Liver (tissue), 8 donors: ENCODE measurements at regions not wholly inside any gene's neighbourhood (a gene's known extent, or its start where the extent isn't known, plus 50 kb on each side); places are given as distances from the start of the nearest gene placed in this dataset.

ENCODE experiments used
- DNase-seq: peaks from one replicate; pipeline ENCODE4 v3.0.0-alpha.2; 2017; ENCODE audit warnings: low spot score
- H3K27ac ChIP-seq, 2 donors: one replicate each; pipeline ENCODE4 v1.7.0; 2013; ENCODE audit warnings: inconsistent platforms in 2 of 2, low read length in 2 of 2, control low read depth in 1 of 2, low read depth in 1 of 2, mild to moderate bottlenecking in 1 of 2
- H3K27me3 ChIP-seq, 4 donors: one replicate each; pipeline versions ENCODE4 v1.6.1 to v1.7.0; 2013; ENCODE audit warnings: low read length in 3 of 4, inconsistent platforms in 1 of 4, mild to moderate bottlenecking in 1 of 4, moderate library complexity in 1 of 4; ENCODE audit not compliant: control insufficient read depth in 4 of 4, insufficient read depth in 4 of 4
- H3K36me3 ChIP-seq, 4 donors: one replicate each; pipeline versions ENCODE4 v1.6.1 to v1.7.0; 2013; ENCODE audit warnings: low read length in 3 of 4, mild to moderate bottlenecking in 3 of 4, low read depth in 1 of 4, moderate library complexity in 1 of 4; ENCODE audit not compliant: control insufficient read depth in 4 of 4, insufficient read depth in 3 of 4
- H3K4me1 ChIP-seq, 4 donors: one replicate each; pipeline versions ENCODE4 v1.6.1 to v1.7.0; 2013; ENCODE audit warnings: low read length in 3 of 4, mild to moderate bottlenecking in 3 of 4, moderate library complexity in 1 of 4; ENCODE audit not compliant: control insufficient read depth in 4 of 4, insufficient read depth in 4 of 4
- H3K4me3 ChIP-seq, 3 donors: one replicate each; pipeline versions ENCODE4 v1.6.1 to v1.7.0; 2013; ENCODE audit warnings: low read length in 3 of 3, control low read depth in 1 of 3, low read depth in 1 of 3, mild to moderate bottlenecking in 1 of 3
- H3K9ac ChIP-seq, 2 donors: one replicate each; pipeline ENCODE4 v1.7.0; 2013; ENCODE audit warnings: low read length in 2 of 2, mild to moderate bottlenecking in 2 of 2, moderate library complexity in 2 of 2, control low read depth in 1 of 2, low read depth in 1 of 2
- H3K9me3 ChIP-seq, 4 donors: one replicate each; pipeline versions ENCODE4 v1.6.1 to v1.7.0; 2013; ENCODE audit warnings: low read length in 3 of 4; ENCODE audit not compliant: control insufficient read depth in 4 of 4
- EGR1 ChIP-seq, 2 donors: IDR thresholded peaks; 2 replicates each; pipeline ENCODE4 v1.6.1; 2016 to 2018; ENCODE audit warnings: antibody characterized with exemption in 2 of 2, low read depth in 2 of 2
- FOXA1 ChIP-seq: IDR thresholded peaks from 2 replicates; pipeline ENCODE4 v1.6.1; 2016; ENCODE audit warnings: antibody characterized with exemption
- FOXA2 ChIP-seq: IDR thresholded peaks from 2 replicates; pipeline ENCODE4 v1.6.1; 2016; ENCODE audit warnings: antibody characterized with exemption
- GABPA ChIP-seq, 2 donors: IDR thresholded peaks in 1 of 2; conservative IDR thresholded peaks in 1 of 2; 2 replicates each; pipeline ENCODE4 v1.6.1; 2016; ENCODE audit warnings: antibody characterized with exemption in 2 of 2, mild to moderate bottlenecking in 1 of 2, moderate library complexity in 1 of 2
- HNF4G ChIP-seq: IDR thresholded peaks from 2 replicates; pipeline ENCODE4 v1.6.1; 2016; ENCODE audit warnings: antibody characterized with exemption
- JUND ChIP-seq, 2 donors: IDR thresholded peaks; 2 replicates each; pipeline ENCODE4 v1.6.1; 2016; ENCODE audit warnings: antibody characterized with exemption in 2 of 2
- NR2F2 ChIP-seq: IDR thresholded peaks from 2 replicates; pipeline ENCODE4 v1.6.1; 2016; ENCODE audit warnings: antibody characterized with exemption
- RAD21 ChIP-seq, 2 donors: IDR thresholded peaks; 2 replicates each; pipeline ENCODE4 v1.6.1; 2016; ENCODE audit warnings: antibody characterized with exemption in 2 of 2, mild to moderate bottlenecking in 2 of 2
- RXRA ChIP-seq, 2 donors: IDR thresholded peaks; 2 replicates each; pipeline ENCODE4 v1.6.1; 2017 to 2018; ENCODE audit warnings: antibody characterized with exemption in 2 of 2, mild to moderate bottlenecking in 1 of 2
- TAF1 ChIP-seq: conservative IDR thresholded peaks from 2 replicates; pipeline ENCODE4 v1.6.1; 2016; ENCODE audit warnings: antibody characterized with exemption, mild to moderate bottlenecking
- YY1 ChIP-seq: IDR thresholded peaks from 2 replicates; pipeline ENCODE4 v1.6.1; 2016; ENCODE audit warnings: antibody characterized with exemption, mild to moderate bottlenecking
- WGBS: extraction: QIAGEN DNeasy Blood & Tissue Kit; methylation state at CpG from one replicate; pipeline ENCODE4 v1.1.7; 2013; 5-methylcytosine and 5-hydroxymethylcytosine counted together
- TF ChIP-seq, protein P1 (sequence below): fragments of 150-350 bp; IDR thresholded peaks from 2 replicates; pipeline ENCODE4 v1.5.1; 2017; ENCODE audit warnings: improper control_type of control experiment, low read depth, low read length; ENCODE audit not compliant: missing input control
- TF ChIP-seq, protein P2 (sequence below): IDR thresholded peaks from 2 replicates; pipeline ENCODE4 v1.6.1; 2016; ENCODE audit warnings: antibody characterized with exemption, mild to moderate bottlenecking
- TF ChIP-seq, protein P3 (sequence below): IDR thresholded peaks from 2 replicates; pipeline ENCODE4 v1.6.1; 2016; ENCODE audit warnings: antibody characterized with exemption
- TF ChIP-seq, protein P4 (sequence below): IDR thresholded peaks from 2 replicates; pipeline ENCODE4 v1.6.1; 2016; ENCODE audit warnings: antibody characterized with exemption
- donor health status: healthy.
- donor health status: healthy.
- donor health status: healthy.
- donor health status: healthy.
- donor health status: healthy.

DNA sequence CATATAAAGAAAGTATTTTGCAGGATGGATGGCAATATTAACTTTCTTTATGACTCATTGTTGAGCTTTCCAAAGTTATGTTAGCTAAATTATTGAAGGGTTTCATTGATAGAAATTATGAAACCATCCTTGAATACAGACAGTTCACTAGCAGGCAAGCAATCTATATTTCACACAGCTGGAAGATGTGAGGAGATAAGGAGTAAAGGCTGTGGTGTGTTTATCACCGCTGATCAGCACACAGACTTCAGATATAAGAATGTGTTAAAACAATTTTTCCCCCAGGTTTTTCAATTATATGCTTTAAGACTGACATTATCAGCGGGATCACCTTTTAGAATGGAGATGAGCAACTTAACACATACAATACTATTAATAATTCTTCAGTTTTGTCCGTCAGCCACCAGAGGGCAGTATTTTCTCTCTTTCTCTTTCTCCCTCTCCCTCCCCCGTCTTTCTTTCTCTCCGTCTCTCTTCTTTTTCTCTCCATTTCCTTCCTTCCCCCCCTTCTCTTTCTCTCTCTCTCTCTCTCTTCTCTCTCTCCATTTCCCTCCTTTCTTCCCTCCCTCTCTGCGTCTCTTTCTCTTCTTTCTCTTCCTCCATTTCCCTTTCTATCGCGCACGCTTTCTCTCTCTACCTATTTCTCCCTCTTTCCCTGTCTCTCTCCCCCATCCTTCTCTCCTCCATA, 62.9 kb upstream of the FAM171A1 start:
- 29% methylated on average over 9 of the region's 9 CpGs for WGBS
- no peak for DNase-seq
- Histone ChIP-seq H3K27me3 (no peaks in the 10 kb centered on the region), H3K4me1 (no peaks in the 10 kb centered on the region), H3K27ac (no peak overlapping the region), H3K9ac (no peak overlapping the region), H3K36me3 (no peaks in the 10 kb centered on the region), H3K9me3 (no peaks in the 10 kb centered on the region), H3K4me3 (peak overlapping the region in 2 of 3 donors; percentile 3 to 41)
- no peak for TF ChIP-seq YY1
- TF ChIP-seq GABPA (IDR thresholded peaks at IDR 0.05 in 1 of 2, conservative IDR thresholded peaks at IDR 0.05 in 1 of 2): no peak
- TF ChIP-seq TAF1: no peak
- TF ChIP-seq HNF4G: no peak
- TF ChIP-seq RAD21 (IDR thresholded peaks at IDR 0.05): peak; percentile 79 to 80
- TF ChIP-seq, protein P1, sequence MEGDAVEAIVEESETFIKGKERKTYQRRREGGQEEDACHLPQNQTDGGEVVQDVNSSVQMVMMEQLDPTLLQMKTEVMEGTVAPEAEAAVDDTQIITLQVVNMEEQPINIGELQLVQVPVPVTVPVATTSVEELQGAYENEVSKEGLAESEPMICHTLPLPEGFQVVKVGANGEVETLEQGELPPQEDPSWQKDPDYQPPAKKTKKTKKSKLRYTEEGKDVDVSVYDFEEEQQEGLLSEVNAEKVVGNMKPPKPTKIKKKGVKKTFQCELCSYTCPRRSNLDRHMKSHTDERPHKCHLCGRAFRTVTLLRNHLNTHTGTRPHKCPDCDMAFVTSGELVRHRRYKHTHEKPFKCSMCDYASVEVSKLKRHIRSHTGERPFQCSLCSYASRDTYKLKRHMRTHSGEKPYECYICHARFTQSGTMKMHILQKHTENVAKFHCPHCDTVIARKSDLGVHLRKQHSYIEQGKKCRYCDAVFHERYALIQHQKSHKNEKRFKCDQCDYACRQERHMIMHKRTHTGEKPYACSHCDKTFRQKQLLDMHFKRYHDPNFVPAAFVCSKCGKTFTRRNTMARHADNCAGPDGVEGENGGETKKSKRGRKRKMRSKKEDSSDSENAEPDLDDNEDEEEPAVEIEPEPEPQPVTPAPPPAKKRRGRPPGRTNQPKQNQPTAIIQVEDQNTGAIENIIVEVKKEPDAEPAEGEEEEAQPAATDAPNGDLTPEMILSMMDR: peak; percentile 68
- TF ChIP-seq RXRA (IDR thresholded peaks at IDR 0.05): no peak
- TF ChIP-seq, protein P2, sequence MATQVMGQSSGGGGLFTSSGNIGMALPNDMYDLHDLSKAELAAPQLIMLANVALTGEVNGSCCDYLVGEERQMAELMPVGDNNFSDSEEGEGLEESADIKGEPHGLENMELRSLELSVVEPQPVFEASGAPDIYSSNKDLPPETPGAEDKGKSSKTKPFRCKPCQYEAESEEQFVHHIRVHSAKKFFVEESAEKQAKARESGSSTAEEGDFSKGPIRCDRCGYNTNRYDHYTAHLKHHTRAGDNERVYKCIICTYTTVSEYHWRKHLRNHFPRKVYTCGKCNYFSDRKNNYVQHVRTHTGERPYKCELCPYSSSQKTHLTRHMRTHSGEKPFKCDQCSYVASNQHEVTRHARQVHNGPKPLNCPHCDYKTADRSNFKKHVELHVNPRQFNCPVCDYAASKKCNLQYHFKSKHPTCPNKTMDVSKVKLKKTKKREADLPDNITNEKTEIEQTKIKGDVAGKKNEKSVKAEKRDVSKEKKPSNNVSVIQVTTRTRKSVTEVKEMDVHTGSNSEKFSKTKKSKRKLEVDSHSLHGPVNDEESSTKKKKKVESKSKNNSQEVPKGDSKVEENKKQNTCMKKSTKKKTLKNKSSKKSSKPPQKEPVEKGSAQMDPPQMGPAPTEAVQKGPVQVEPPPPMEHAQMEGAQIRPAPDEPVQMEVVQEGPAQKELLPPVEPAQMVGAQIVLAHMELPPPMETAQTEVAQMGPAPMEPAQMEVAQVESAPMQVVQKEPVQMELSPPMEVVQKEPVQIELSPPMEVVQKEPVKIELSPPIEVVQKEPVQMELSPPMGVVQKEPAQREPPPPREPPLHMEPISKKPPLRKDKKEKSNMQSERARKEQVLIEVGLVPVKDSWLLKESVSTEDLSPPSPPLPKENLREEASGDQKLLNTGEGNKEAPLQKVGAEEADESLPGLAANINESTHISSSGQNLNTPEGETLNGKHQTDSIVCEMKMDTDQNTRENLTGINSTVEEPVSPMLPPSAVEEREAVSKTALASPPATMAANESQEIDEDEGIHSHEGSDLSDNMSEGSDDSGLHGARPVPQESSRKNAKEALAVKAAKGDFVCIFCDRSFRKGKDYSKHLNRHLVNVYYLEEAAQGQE: no peak
- no peak for TF ChIP-seq EGR1 (IDR thresholded peaks at IDR 0.05; ENCODE audit: low read depth in 2 of 2)
- TF ChIP-seq, protein P3, sequence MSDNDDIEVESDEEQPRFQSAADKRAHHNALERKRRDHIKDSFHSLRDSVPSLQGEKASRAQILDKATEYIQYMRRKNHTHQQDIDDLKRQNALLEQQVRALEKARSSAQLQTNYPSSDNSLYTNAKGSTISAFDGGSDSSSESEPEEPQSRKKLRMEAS: no peak
- TF ChIP-seq FOXA1: no peak
- TF ChIP-seq, protein P4, sequence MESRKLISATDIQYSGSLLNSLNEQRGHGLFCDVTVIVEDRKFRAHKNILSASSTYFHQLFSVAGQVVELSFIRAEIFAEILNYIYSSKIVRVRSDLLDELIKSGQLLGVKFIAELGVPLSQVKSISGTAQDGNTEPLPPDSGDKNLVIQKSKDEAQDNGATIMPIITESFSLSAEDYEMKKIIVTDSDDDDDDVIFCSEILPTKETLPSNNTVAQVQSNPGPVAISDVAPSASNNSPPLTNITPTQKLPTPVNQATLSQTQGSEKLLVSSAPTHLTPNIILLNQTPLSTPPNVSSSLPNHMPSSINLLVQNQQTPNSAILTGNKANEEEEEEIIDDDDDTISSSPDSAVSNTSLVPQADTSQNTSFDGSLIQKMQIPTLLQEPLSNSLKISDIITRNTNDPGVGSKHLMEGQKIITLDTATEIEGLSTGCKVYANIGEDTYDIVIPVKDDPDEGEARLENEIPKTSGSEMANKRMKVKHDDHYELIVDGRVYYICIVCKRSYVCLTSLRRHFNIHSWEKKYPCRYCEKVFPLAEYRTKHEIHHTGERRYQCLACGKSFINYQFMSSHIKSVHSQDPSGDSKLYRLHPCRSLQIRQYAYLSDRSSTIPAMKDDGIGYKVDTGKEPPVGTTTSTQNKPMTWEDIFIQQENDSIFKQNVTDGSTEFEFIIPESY: no peak

DNA sequence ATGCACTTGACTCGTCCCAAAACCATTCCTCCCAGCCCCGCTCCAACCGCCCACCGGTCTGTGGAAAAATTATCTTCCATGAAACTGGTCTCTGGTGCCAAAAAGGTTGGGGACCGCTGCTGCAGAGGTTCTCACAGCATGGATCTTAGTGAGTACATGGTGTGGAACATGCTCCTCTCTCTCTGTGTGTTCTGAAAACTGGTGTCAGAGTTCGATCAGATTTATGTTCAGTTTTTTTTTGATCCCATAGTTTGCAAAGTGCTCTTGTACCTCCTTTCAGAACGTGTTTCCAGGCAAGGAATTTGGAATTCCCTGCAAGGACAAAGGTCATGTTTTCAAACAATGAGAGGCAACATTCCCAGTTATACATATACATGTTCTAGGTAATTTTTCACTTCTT, 61.2 kb upstream of the FAM171A1 start:
- WGBS: 63% methylated on average over 7 of the region's 7 CpGs
- H3K27me3 ChIP-seq: no peaks in the 10 kb centered on the region
- no peaks in the 10 kb centered on the region for H3K9me3 ChIP-seq
- no peak overlapping the region for H3K27ac ChIP-seq
- no peak for DNase-seq
- no peaks in the 10 kb centered on the region for H3K4me1 ChIP-seq
- no peak overlapping the region for H3K4me3 ChIP-seq
- H3K9ac ChIP-seq: no peak overlapping the region
- no peaks in the 10 kb centered on the region for H3K36me3 ChIP-seq
- TF ChIP-seq FOXA1 (no peak), NR2F2 (no peak), EGR1 (IDR thresholded peaks at IDR 0.05; ENCODE audit: low read depth in 2 of 2) (no peak), FOXA2 (no peak), JUND (IDR thresholded peaks at IDR 0.05) (no peak)
- TF ChIP-seq, protein P2: no peak
- TF ChIP-seq, protein P4: no peak
- TF ChIP-seq, protein P1: no peak
